IMR-90 (cell line): ENCODE measurements at regions not wholly inside any gene's neighbourhood (a gene's known extent, or its start where the extent isn't known, plus 50 kb on each side); places are given as distances from the start of the nearest gene placed in this dataset.

Experiments used
- ATAC-seq: fragments of 200-7000 bp; cut with Tn5 transposase; 2 replicates; pipeline ENCODE4 v1.9.1; 2020; ENCODE audit warnings: low read depth, mild to moderate bottlenecking, moderate library complexity
- BruUV-seq: library from RNA; stranded (reverse); fragments of 400-500 nt; replicated peaks from 2 replicates; lab custom pipeline; 2021; lab: Mats Ljungman, UMichigan
- CTCF ChIA-PET: fragments of 300-600 bp; formaldehyde crosslinking; extraction: SDS; loops from one replicate; lab custom pipeline; 2021; ENCODE audit warnings: antibody characterized with exemption; lab: Yijun Ruan, JAX
- POLR2A ChIA-PET: fragments of 300-600 bp; sonication (Branson Sonifier 250); formaldehyde crosslinking; loops from one replicate; lab custom pipeline; 2022; ENCODE audit warnings: antibody characterized with exemption; ENCODE audit not compliant: unreplicated experiment; lab: Charles Lee
- DNase-seq: peaks from one replicate; pipeline ENCODE4 v3.0.0; 2013
- H2AFZ ChIP-seq: replicated peaks from 2 replicates; pipeline ENCODE3; 2013; ENCODE audit warnings: low read length, mild to moderate bottlenecking; ENCODE audit not compliant: poor library complexity
- H2AK5ac ChIP-seq: 2 replicates; pipeline ENCODE4 v1.6.1; 2013; ENCODE audit warnings: low read depth, low read length, inconsistent platforms
- H2AK9ac ChIP-seq: replicated peaks from 2 replicates; pipeline ENCODE3; 2013; ENCODE audit warnings: mild to moderate bottlenecking, low read depth, low read length, moderate library complexity; ENCODE audit not compliant: poor library complexity
- H2BK120ac ChIP-seq: 2 replicates; pipeline ENCODE4 v1.6.1; 2013; ENCODE audit warnings: low read depth, low read length, inconsistent platforms
- H2BK15ac ChIP-seq: 3 replicates; pipeline ENCODE4 v1.6.1; 2013; ENCODE audit warnings: low read depth, low read length, inconsistent platforms
- H2BK20ac ChIP-seq: 2 replicates; pipeline ENCODE4 v1.6.1; 2013; ENCODE audit warnings: low read depth, mild to moderate bottlenecking, inconsistent platforms, low read length, moderate library complexity
- H2BK5ac ChIP-seq: 2 replicates; pipeline ENCODE4 v1.6.1; 2013; ENCODE audit warnings: mild to moderate bottlenecking, low read depth, low read length, inconsistent platforms; ENCODE audit not compliant: poor library complexity, severe bottlenecking
- H3K14ac ChIP-seq: replicated peaks from 2 replicates; pipeline ENCODE4 v1.6.1; 2013; ENCODE audit warnings: low read depth, low read length, inconsistent platforms
- H3K18ac ChIP-seq: 2 replicates; pipeline ENCODE4 v1.6.1; 2013; ENCODE audit warnings: low read depth, low read length, control low read depth
- H3K23ac ChIP-seq: 2 replicates; pipeline ENCODE4 v1.6.1; 2013; ENCODE audit warnings: low read depth, low read length, inconsistent platforms
- H3K27ac ChIP-seq: 2 replicates; pipeline ENCODE4 v1.5.1; 2013; ENCODE audit warnings: mild to moderate bottlenecking, control low read depth, low read length; ENCODE audit not compliant: insufficient read depth
- H3K27me3 ChIP-seq: 2 replicates; pipeline ENCODE4 v1.6.1; 2013; ENCODE audit warnings: low read length; ENCODE audit not compliant: control insufficient read depth, insufficient read depth
- H3K36me3 ChIP-seq: 2 replicates; pipeline ENCODE4 v1.6.1; 2013; ENCODE audit warnings: low read length, mixed read lengths; ENCODE audit not compliant: control insufficient read depth, insufficient read depth
- H3K4ac ChIP-seq: 2 replicates; pipeline ENCODE4 v1.6.1; 2013; ENCODE audit warnings: low read depth, low read length, inconsistent platforms
- H3K4me1 ChIP-seq: 2 replicates; pipeline ENCODE4 v1.6.1; 2013; ENCODE audit warnings: low read length, mixed read lengths; ENCODE audit not compliant: control insufficient read depth, insufficient read depth
- H3K4me2 ChIP-seq: 2 replicates; pipeline ENCODE4 v1.6.1; 2013; ENCODE audit warnings: low read depth, mild to moderate bottlenecking, control low read depth, low read length, moderate library complexity
- H3K4me3 ChIP-seq: 2 replicates; pipeline ENCODE4 v1.5.1; 2013; ENCODE audit warnings: low read depth, mild to moderate bottlenecking, control low read depth, low read length, moderate library complexity; ENCODE audit not compliant: insufficient read depth
- H3K56ac ChIP-seq: 2 replicates; pipeline ENCODE4 v1.6.1; 2013; ENCODE audit warnings: low read length, inconsistent platforms; ENCODE audit not compliant: insufficient read depth; ENCODE audit errors: extremely low read depth
- H3K79me1 ChIP-seq, 2 experiments: 2 replicates each; pipeline ENCODE4 v1.6.1; 2013; ENCODE audit warnings: low read length in 2 of 2, inconsistent platforms in 1 of 2, low read depth in 1 of 2
- H3K9ac ChIP-seq: 2 replicates; pipeline ENCODE4 v1.6.1; 2013; ENCODE audit warnings: low read depth, low read length, control low read depth
- H3K9me1 ChIP-seq: 2 replicates; pipeline ENCODE4 v1.6.1; 2013; ENCODE audit warnings: low read length, inconsistent platforms; ENCODE audit not compliant: insufficient read depth
- H3K9me3 ChIP-seq: 2 replicates; pipeline ENCODE4 v1.6.1; 2013; ENCODE audit warnings: low read length; ENCODE audit not compliant: control insufficient read depth, insufficient read depth
- H4K20me1 ChIP-seq: 2 replicates; pipeline ENCODE4 v1.6.1; 2013; ENCODE audit warnings: low read length, inconsistent platforms; ENCODE audit not compliant: insufficient read depth
- H4K5ac ChIP-seq: 2 replicates; pipeline ENCODE4 v1.6.1; 2013; ENCODE audit warnings: mild to moderate bottlenecking, low read depth, low read length, control low read depth
- H4K8ac ChIP-seq, 2 experiments: 2 replicates each; pipeline ENCODE4 v1.6.1; 2013; ENCODE audit warnings: low read depth in 2 of 2, low read length in 2 of 2, control low read depth in 1 of 2, inconsistent platforms in 1 of 2
- H4K91ac ChIP-seq: 2 replicates; pipeline ENCODE4 v1.6.1; 2013; ENCODE audit warnings: low read depth, low read length, inconsistent platforms; ENCODE audit not compliant: insufficient read depth
- CHD1 ChIP-seq: IDR thresholded peaks from 2 replicates; pipeline ENCODE4 v1.6.1; 2012; ENCODE audit warnings: low read depth, low read length, improper control_type of control experiment
- RCOR1 ChIP-seq: IDR thresholded peaks from 2 replicates; pipeline ENCODE4 v1.6.1; 2012; ENCODE audit warnings: mild to moderate bottlenecking, low read length, improper control_type of control experiment; ENCODE audit not compliant: insufficient replicate concordance
- WGBS, 2 experiments: methylation state at CpG; one replicate each; pipeline versions ENCODE4 v1.1.5 to v1.1.7; 2013; ENCODE audit warnings: missing lambda C conversion rate in 2 of 2; ENCODE audit not compliant: insufficient read length in 1 of 2; ENCODE audit errors: extremely low coverage in 2 of 2; 5-methylcytosine and 5-hydroxymethylcytosine counted together
- dilution Hi-C: fragments of 300-500 bp; cut with HindIII; formaldehyde crosslinking; loops from one replicate; pipeline ENCODE4 v1.14.3; 2018; ENCODE audit warnings: low sequenced_read_pairs; ENCODE audit not compliant: unreplicated experiment
- in situ Hi-C: fragments of 300-500 bp; cut with MboI; formaldehyde crosslinking; loops from 3 replicates; pipeline ENCODE4 v1.14.3; 2019; ENCODE audit warnings: low sequenced_read_pairs, inconsistent platforms, mixed read lengths
- intact Hi-C: fragments of 100-400 bp; cut with micrococcal nuclease; formaldehyde crosslinking; loops from 2 replicates; pipeline ENCODE4 v1.10.0; 2022
- TF ChIP-seq, protein P1 (sequence below): fragments of 150-350 bp; IDR thresholded peaks from 2 replicates; pipeline ENCODE4 v1.6.1; 2016; ENCODE audit warnings: low read depth, mild to moderate bottlenecking, low read length, moderate library complexity, borderline replicate concordance

DNA sequence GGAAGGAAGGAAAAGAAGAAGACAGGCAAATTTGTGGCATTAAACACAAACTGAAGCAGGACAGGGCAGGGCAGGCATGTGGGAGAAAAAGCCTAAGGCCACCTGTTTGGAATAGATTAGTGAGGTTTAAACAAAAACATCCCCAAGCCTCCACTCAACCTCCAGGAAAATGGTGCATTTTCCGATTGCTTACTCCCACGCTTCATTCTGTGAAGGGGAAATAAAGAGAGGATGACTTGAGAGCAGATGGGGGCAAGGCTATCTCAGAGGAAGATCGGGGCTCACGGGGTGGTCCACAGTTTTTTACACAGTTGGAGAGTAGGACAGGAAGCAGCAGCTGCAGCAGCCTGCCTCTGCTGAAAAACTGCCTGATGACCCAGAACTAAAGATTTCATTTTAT, 250.9 kb downstream of the DUSP6 start:
- H3K27ac ChIP-seq: no peak overlapping the region
- 17% methylated on average over 2 of the region's 4 CpGs; no CpG with 5 or more reads in 1 of the 2 experiments for WGBS, 2 experiments
- H3K9me3 ChIP-seq: no peaks in the 10 kb centered on the region
- no peak overlapping the region for H3K9ac ChIP-seq
- dilution Hi-C loops: no loop called here
- H2AK5ac ChIP-seq: no peak overlapping the region
- ATAC-seq (no peak), DNase-seq (no peak)
- peaks cover 5% of the 10 kb centered on the region for H3K4me1 ChIP-seq
- no peak overlapping the region for H3K56ac ChIP-seq
- no peak overlapping the region for H2AK9ac ChIP-seq
- no peaks in the 10 kb centered on the region for H3K9me1 ChIP-seq
- no peaks in the 10 kb centered on the region for H3K36me3 ChIP-seq
- in situ Hi-C loops: no loop called here
- H3K4ac ChIP-seq: no peak overlapping the region
- intact Hi-C loops: no loop called here
- POLR2A ChIA-PET: no interaction called here
- no peak overlapping the region for H3K4me3 ChIP-seq
- no peaks in the 10 kb centered on the region for H4K20me1 ChIP-seq
- no peak overlapping the region for H2BK120ac ChIP-seq
- no peak overlapping the region for H3K4me2 ChIP-seq
- no peak overlapping the region for H3K14ac ChIP-seq
- no peaks in the 10 kb centered on the region for H3K79me1 ChIP-seq
- H4K5ac ChIP-seq: no peak overlapping the region
- BruUV-seq: no TSS peak
- H2BK15ac ChIP-seq: no peak overlapping the region
- TF ChIP-seq CHD1: no peak
- TF ChIP-seq, protein P1, sequence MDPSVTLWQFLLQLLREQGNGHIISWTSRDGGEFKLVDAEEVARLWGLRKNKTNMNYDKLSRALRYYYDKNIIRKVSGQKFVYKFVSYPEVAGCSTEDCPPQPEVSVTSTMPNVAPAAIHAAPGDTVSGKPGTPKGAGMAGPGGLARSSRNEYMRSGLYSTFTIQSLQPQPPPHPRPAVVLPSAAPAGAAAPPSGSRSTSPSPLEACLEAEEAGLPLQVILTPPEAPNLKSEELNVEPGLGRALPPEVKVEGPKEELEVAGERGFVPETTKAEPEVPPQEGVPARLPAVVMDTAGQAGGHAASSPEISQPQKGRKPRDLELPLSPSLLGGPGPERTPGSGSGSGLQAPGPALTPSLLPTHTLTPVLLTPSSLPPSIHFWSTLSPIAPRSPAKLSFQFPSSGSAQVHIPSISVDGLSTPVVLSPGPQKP: no peak
- TF ChIP-seq RCOR1: no peak
- H2BK20ac ChIP-seq: no peak overlapping the region
- H3K18ac ChIP-seq: no peak overlapping the region
- H4K91ac ChIP-seq: no peak overlapping the region
- H3K23ac ChIP-seq: no peak overlapping the region
- no peaks in the 10 kb centered on the region; the same call in 1 of the 2 replicates for H3K27me3 ChIP-seq
- no peak overlapping the region for H2AFZ ChIP-seq
- no peak overlapping the region for H4K8ac ChIP-seq
- H2BK5ac ChIP-seq: no peak overlapping the region
- CTCF ChIA-PET: no interaction called here
